Endothelial cell (in vitro differentiated cells): ENCODE measurements at regions not wholly inside any gene's neighbourhood (a gene's known extent, or its start where the extent isn't known, plus 50 kb on each side); places are given as distances from the start of the nearest gene placed in this dataset.
A peak's percentile ranks its signal among the peaks of the same experiment; 100 is the strongest.

Experiments used
- DNase-seq: peaks from one replicate; pipeline ENCODE4 v3.0.0; 2021; ENCODE audit warnings: low spot score
- H3K27ac Mint-ChIP-seq: one replicate; pipeline ENCODE4 v1.8.0; 2021; ENCODE audit warnings: mixed read lengths, inconsistent platforms; ENCODE audit not compliant: unreplicated experiment
- H3K27me3 Mint-ChIP-seq: one replicate; pipeline ENCODE4 v1.8.0; 2021; ENCODE audit warnings: mild to moderate bottlenecking, moderate library complexity, mixed read lengths, inconsistent platforms; ENCODE audit not compliant: unreplicated experiment
- H3K36me3 Mint-ChIP-seq: one replicate; pipeline ENCODE4 v1.8.0; 2021; ENCODE audit warnings: mild to moderate bottlenecking, low read depth, mixed read lengths, inconsistent platforms; ENCODE audit not compliant: unreplicated experiment
- H3K4me1 Mint-ChIP-seq: one replicate; pipeline ENCODE4 v1.8.0; 2021; ENCODE audit warnings: mild to moderate bottlenecking, mixed read lengths, inconsistent platforms; ENCODE audit not compliant: unreplicated experiment
- H3K4me3 Mint-ChIP-seq: one replicate; pipeline ENCODE4 v1.8.0; 2021; ENCODE audit warnings: mild to moderate bottlenecking, mixed read lengths, inconsistent platforms; ENCODE audit not compliant: unreplicated experiment
- H3K9me3 Mint-ChIP-seq: one replicate; pipeline ENCODE4 v1.8.0; 2021; ENCODE audit warnings: mixed read lengths, inconsistent platforms; ENCODE audit not compliant: unreplicated experiment
- TF ChIP-seq, protein P1 (sequence below): fragments of 200-600 bp; sonication (generic); IDR thresholded peaks from one replicate; pipeline ENCODE4 v1.5.0; 2021; ENCODE audit warnings: antibody characterized with exemption; ENCODE audit not compliant: unreplicated experiment

DNA sequence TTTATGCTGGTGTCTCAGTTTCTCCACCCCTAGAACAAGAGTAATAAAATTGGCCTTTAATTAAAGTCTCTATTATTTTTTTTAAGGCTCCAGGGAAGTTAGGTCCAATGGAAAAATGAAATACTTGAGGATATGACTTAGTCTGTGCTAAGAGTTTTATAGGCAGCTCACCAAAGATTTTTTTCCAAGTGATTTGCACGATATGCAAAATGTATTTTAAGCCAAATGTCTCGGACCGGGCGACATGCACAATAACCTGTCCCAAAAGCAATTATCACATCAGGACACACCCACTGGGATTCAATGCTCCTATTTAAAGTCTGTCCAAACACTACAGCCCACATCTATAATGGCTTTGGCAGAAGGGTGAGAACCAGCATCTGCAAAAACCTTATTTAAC is 136.1 kb upstream of the ANKH start:
- Mint-ChIP-seq H3K4me3 (no peak overlapping the region), H3K27ac (no peak overlapping the region)

DNA sequence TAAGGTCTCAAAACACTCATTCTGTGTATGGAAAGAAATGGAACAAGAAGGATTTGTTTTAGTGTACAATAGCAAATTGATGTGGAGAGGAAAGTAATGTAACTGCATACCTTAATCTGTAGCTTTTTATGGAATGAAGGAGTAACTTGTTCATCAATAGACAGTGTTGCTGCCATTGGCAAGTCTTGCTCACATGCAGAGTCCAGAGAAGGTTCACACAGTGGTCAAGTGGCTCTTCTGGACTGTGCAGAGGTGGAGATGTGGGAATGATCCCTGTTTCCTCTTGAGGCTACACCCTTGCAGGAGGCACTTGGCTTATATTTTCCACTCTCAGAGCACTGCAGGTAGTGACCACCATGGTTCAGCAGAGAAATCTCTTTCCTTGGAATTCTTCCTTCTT is 132.9 kb upstream of the ANKH start:
- H3K4me1 Mint-ChIP-seq: no peaks in the 10 kb centered on the region
- no peaks in the 10 kb centered on the region for H3K36me3 Mint-ChIP-seq
- no peak for DNase-seq
- TF ChIP-seq, protein P1, sequence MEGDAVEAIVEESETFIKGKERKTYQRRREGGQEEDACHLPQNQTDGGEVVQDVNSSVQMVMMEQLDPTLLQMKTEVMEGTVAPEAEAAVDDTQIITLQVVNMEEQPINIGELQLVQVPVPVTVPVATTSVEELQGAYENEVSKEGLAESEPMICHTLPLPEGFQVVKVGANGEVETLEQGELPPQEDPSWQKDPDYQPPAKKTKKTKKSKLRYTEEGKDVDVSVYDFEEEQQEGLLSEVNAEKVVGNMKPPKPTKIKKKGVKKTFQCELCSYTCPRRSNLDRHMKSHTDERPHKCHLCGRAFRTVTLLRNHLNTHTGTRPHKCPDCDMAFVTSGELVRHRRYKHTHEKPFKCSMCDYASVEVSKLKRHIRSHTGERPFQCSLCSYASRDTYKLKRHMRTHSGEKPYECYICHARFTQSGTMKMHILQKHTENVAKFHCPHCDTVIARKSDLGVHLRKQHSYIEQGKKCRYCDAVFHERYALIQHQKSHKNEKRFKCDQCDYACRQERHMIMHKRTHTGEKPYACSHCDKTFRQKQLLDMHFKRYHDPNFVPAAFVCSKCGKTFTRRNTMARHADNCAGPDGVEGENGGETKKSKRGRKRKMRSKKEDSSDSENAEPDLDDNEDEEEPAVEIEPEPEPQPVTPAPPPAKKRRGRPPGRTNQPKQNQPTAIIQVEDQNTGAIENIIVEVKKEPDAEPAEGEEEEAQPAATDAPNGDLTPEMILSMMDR: no peak
- H3K9me3 Mint-ChIP-seq: no peaks in the 10 kb centered on the region
- H3K27me3 Mint-ChIP-seq: no peaks in the 10 kb centered on the region
- H3K27ac Mint-ChIP-seq: no peak overlapping the region
- H3K4me3 Mint-ChIP-seq: no peak overlapping the region

More for the DNA sequence above, 136.1 kb upstream of the ANKH start:
- DNase-seq: no peak
- Mint-ChIP-seq H3K9me3 (no peaks in the 10 kb centered on the region), H3K36me3 (no peaks in the 10 kb centered on the region), H3K4me1 (no peaks in the 10 kb centered on the region), H3K27me3 (peaks cover 3% of the 10 kb centered on the region)
- TF ChIP-seq, protein P1: no peak

DNA sequence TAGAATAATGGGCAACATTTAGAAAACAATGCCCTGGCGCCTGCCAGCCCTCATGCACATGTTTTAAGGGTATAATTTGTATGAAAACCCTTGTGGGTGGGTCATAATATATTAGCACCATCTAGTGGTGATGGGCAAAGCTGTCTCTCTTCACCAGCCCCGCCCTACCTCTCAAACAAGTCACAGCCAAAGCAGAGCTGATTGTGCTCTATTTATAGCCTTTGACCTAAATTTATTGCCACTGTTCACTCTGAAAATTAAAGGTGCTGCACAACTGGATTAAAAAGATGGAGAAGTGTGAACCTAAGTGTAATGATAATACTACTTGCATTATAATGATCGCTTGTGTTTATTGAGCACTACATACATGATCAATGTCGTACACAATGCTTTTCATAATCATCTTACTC is 131.9 kb upstream of the ANKH start:
- TF ChIP-seq, protein P1: peak; percentile 70
- no peaks in the 10 kb centered on the region for H3K27me3 Mint-ChIP-seq
- no peaks in the 10 kb centered on the region for H3K4me1 Mint-ChIP-seq
- H3K9me3 Mint-ChIP-seq: no peaks in the 10 kb centered on the region
- H3K36me3 Mint-ChIP-seq: no peaks in the 10 kb centered on the region
- H3K4me3 Mint-ChIP-seq: no peak overlapping the region
- peak; percentile 45 for DNase-seq
- H3K27ac Mint-ChIP-seq: no peak overlapping the region

DNA sequence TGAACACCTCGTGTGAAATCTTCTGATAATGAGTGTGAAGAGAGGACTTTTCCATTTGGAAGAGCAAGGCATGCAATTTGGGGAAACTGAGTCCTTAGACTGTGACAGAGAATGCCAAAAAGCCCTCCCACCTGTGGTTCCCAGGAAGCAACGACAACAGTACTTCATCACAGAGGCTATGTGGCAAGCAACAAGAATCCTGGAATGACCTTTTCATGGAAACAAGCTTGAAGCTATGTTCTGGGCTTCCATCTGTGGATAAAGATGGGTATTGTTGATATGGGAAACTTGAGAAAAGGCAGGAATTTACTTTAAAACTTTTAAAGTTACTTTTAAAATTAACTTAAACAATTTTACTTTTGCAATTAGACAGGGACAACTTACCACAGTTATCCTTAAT is 131.2 kb upstream of the ANKH start:
- TF ChIP-seq, protein P1: no peak
- H3K4me3 Mint-ChIP-seq: no peak overlapping the region

DNA sequence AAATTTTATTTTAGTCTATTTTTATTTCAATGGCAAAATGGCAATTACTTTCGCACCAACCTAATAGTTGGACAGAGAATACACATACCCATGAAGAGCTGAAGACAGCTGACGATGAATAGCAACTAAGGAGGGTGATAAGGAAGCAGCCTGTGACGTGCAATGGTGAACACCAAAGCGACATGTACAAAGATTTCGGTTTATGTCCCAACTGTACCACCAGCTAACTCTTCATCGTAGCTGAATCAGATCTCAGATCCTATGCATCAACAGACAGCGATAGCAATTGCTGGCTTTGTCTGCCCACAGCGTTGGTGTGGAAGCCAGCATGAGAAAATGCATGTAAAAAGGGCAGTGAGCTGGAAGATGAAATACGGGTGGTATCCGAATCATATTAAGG is 130.6 kb upstream of the ANKH start:
- H3K4me1 Mint-ChIP-seq: no peaks in the 10 kb centered on the region
- no peak overlapping the region for H3K27ac Mint-ChIP-seq
- H3K27me3 Mint-ChIP-seq: no peaks in the 10 kb centered on the region
- H3K36me3 Mint-ChIP-seq: no peaks in the 10 kb centered on the region
- TF ChIP-seq, protein P1: no peak
- H3K9me3 Mint-ChIP-seq: no peaks in the 10 kb centered on the region
- H3K4me3 Mint-ChIP-seq: no peak overlapping the region
- DNase-seq: no peak

More for the DNA sequence above, 131.2 kb upstream of the ANKH start:
- Mint-ChIP-seq H3K36me3 (no peaks in the 10 kb centered on the region), H3K27me3 (no peaks in the 10 kb centered on the region), H3K27ac (no peak overlapping the region), H3K9me3 (no peaks in the 10 kb centered on the region), H3K4me1 (no peaks in the 10 kb centered on the region)
- DNase-seq: no peak
